SK-N-SH (cell line): ENCODE measurements at regions not wholly inside any gene's neighbourhood (a gene's known extent, or its start where the extent isn't known, plus 50 kb on each side); places are given as distances from the start of the nearest gene placed in this dataset.

Source experiments
- NRF1 ChIP-seq: IDR thresholded peaks from 2 replicates; pipeline ENCODE4 v1.6.1; 2012; ENCODE audit warnings: low read depth, mild to moderate bottlenecking, low read length
- PBX3 ChIP-seq: IDR thresholded peaks from 2 replicates; pipeline ENCODE4; 2012
- RCOR1 ChIP-seq: fragments of 150-350 bp; IDR thresholded peaks from 2 replicates; pipeline ENCODE4 v1.6.1; 2017; ENCODE audit warnings: antibody characterized with exemption, low read length
- TEAD4 ChIP-seq: IDR thresholded peaks from 2 replicates; pipeline ENCODE4 v1.4.0; 2012; ENCODE audit warnings: mild to moderate bottlenecking, borderline replicate concordance; ENCODE audit not compliant: insufficient read depth
- USF2 ChIP-seq: fragments of 150-350 bp; IDR thresholded peaks from 2 replicates; pipeline ENCODE4 v1.6.1; 2017; ENCODE audit warnings: antibody characterized with exemption, low read length, low read depth, borderline replicate concordance

DNA sequence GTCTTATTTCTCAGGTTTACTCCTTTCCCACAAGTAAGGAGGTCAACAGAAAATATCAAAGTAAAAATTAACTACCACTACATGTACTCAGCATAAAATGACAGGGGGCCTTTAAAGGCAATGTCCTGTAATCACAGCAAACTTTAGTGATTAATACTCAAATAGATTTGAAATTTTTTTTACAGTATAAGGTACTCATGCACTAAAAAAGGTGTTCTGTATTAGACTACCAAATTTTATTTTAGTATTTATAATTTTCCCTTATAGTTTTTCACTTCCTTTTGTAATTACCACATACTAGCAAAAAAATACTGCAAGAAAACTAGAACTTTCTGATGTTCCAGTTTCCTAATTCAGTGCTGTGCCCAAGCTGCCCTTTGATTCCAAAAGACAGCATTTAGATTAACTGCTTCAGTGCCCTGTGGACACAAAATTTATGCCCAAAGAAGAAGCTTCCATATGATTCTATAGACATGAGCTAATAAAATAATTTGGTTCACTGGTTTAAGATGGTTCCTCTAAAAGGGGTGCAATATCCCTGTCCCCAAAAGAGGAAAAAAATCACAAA, 70.6 kb downstream of the KLF12 start:
- TF ChIP-seq RCOR1 (no peak), USF2 (no peak), PBX3 (no peak), TEAD4 (no peak), NRF1 (no peak)
